Stimulated activated CD8-positive, alpha-beta memory T cell treated with anti-CD3 and anti-CD28 coated beads, Interleukin-7, amount 100 ng/mL, for 4 hours (primary cell): ENCODE measurements at regions not wholly inside any gene's neighbourhood (a gene's known extent, or its start where the extent isn't known, plus 50 kb on each side); places are given as distances from the start of the nearest gene placed in this dataset.

Experiments
- DNase-seq, 2 donors: peaks; one replicate each; pipeline ENCODE4 v3.0.0-alpha.2; 2020; ENCODE audit warnings: low read depth in 2 of 2

DNA sequence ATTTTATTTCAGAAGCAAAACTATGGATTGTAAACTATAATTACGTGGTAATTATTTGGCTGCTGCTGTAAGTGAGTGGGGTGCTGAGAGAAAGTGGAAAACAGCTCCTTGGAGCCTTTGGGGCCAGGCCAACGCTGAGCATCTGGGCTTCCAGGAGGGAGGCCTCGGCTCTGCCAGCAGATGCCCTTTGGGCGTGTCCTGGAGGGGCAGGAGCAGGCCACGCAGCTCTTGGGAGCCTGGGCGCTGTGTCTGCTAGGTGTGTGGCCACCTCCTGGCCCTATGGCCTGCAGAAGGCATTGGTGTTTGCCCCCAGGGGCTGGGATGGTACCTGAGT, 423.3 kb downstream of the GLRX3 start:
- DNase-seq: no peak

DNA sequence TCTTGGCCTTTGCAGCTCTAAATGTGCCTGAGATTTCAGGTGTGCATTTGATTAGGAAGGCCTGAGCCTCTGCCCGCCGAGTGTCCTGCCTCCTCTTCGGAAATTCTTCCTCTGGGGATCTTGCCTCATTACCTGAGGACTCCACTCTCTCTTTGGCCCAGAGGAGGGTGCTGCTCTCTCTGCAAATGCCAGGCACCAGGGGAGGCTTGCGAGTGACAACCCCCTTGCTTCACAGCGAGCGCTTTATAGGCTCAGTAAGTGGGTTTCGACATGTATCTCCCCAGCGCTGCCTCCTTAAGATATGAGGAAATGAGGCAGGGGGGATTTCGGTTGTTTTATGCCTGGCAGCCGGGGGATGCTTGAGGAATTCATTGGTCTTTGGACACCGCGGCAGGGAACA, 423.9 kb downstream of the GLRX3 start:
- no peak for DNase-seq

- no peak for DNase-seq
Measured at GRCh38 chr10:130560573-130560972, 424.4 kb downstream of the GLRX3 start.

- DNase-seq: no peak
Measured at GRCh38 chr10:130561681-130562080, 425.5 kb downstream of the GLRX3 start.

GRCh38 chr10:130567011-130567410, 430.8 kb downstream of the GLRX3 start:
- no peak for DNase-seq

DNA sequence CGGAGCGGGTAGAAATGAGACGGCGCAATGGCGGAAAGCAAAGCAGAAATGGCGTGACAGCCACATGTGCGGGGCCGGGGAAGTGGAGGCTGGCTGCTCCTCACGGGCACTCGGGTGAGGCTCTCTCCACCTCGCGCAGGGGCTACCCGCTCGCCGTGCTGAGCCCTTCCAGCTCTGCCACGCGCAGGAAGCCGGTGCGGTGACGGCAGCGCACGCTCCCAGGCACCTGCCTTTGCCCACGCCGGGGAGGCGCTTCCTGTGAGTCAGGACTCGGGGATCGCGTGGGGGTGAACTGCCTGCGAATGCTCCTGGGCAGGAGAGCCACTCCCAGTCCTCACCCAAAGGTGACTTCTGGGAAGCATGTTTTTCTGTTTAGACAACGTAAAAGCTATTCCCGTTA, 431.2 kb downstream of the GLRX3 start:
- no peak for DNase-seq

GRCh38 chr10:130568246-130568645, 432.1 kb downstream of the GLRX3 start:
- no peak for DNase-seq

DNA sequence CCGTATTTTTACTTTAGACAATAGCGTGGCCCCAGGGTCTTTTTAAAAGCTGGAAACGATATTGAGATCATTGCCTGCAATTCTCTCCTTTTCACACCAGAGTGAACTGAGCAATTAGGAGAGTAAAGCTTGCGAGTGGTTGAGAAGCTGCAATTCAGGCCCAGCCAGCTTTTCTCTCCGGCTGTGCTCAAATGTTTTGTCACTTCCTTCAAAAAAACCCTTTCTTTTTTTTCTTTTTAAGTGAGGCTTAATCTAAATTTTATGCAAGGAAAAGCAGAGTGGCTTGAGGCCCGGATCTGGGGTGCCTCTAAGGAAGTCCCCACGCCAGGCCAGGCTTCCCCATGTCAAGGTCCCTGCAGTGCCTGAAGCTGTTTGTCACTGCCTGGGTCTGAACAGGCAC, 433.9 kb downstream of the GLRX3 start:
- no peak for DNase-seq

GRCh38 chr10:130571674-130572073, 435.5 kb downstream of the GLRX3 start:
- DNase-seq: no peak

DNA sequence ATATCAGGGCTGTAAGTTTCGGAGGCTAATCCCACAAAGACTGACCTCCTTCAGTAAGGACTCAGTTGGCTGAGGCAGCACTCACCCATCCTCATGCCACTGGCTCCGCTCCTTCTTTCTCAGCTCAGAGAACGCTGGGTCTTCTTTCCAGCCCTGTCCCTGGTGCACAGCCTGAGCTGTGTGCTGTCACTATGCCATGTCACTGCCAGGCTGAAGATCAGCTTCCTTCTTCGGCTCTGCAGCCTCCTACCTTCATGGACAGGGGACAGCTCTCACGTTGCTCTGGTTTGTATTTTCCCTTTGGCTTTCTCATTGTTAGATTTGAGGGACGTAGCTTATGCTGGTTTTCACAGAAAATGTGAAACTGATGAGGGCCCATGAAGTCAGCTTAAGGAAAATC, 437.3 kb downstream of the GLRX3 start:
- no peak for DNase-seq

DNA sequence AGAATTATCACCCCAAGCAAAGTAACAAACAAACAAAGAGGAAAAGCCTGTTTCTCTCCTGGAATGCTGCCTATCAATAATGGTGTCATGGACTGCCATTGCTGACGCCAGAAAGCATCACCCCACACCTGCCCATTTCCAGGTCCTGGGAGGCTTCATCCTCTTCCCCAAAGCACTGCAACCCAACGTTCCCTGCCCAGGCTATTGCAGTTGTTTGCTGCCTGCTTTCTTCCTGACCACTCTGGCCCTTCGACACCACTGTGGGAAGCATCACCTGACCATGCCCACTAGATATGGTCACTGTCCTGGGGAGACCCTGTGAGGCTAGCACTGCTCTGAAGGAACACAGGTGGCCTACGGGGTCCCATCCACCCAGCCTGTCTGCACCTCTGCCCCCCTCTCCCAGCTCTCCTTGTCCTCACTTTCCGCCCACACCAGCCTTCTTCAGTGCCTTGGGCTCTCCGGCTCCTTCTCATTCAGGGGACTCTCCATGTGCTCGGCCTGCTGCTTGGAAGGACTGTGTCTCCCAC, 439.6 kb downstream of the GLRX3 start:
- no peak for DNase-seq

DNA sequence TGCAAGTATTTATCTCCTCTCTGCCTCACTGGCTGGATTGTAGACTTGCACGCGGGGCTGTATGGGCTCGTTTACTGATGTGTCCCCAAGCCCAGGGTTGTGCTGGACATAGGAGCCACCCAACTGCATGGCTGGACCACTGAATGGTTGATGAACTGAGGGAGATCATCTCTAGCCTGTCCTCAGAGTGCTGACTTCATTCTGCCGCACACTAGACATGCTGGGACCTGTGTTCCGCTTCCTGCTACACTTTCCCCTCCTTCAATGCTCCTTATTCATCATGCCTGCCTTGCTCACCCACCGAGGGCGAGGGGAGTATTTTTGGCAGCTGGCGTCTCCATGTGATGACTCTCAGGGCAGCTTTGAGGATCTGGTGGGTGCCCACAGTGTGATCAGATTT, 440.2 kb downstream of the GLRX3 start:
- no peak for DNase-seq

DNA sequence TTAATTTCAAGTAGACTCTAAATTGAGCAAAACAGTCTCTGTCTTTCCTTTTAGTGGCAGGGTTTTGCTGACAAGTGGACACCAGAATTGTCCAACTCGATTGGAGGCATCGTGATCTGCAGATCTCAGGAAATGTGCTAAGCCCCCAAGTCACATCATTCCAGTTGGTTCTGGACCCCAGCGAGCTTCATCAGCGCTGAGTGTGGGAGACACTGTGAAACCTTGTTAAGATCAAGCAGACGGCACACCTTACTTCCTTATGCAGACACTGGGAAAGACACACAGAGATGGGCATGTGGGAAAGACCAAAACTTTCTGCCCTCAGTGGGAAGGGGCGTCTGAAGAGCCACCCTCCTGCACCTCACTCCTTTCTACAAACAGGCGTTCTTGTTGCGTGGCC, 440.8 kb downstream of the GLRX3 start:
- DNase-seq: no peak

GRCh38 chr10:130578532-130579289, 442.5 kb downstream of the GLRX3 start:
- no peak for DNase-seq

DNA sequence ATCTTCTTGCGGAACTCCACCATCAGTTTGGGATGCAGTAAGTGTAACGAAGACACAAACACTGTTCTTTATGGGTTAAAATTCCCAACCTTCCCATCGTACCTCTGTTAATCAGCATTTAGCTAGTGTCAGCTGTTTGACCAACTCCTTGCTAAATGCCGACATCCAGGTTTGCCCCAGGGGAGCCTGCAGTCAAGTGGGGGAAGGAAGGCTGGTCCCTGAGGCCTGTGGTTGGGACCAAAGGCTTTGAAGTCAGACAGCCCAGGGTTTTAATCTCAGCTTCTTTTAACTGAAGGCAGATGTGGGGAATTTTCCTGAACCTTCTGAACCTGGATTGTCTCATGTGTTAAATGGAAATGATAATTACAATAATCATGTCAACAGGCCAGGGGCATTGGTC, 443.7 kb downstream of the GLRX3 start:
- DNase-seq: no peak

- no peak for DNase-seq
Measured at GRCh38 chr10:130580975-130581374, 444.8 kb downstream of the GLRX3 start.

DNA sequence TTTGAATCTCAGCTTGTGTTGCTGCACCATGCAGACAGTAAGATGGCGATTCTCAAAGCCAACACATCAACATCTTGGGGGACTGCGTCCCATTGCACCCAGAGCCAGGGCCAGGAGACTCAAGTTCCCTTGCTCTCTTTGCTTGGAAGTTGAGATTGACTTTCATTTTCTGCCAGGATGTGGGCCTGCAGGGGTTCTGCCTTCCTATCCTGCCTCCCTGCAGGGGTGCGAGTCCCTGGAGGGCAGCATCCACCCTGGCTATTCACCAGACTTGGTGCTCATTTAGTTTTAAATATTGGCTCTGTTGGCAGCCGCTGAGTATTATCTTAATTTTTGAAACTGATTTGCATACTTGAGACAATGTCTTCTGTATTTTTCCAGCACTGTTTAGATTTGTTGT, 451.5 kb downstream of the GLRX3 start:
- DNase-seq: no peak

GRCh38 chr10:130606001-130606405, 469.8 kb downstream of the GLRX3 start:
- DNase-seq: no peak

DNA sequence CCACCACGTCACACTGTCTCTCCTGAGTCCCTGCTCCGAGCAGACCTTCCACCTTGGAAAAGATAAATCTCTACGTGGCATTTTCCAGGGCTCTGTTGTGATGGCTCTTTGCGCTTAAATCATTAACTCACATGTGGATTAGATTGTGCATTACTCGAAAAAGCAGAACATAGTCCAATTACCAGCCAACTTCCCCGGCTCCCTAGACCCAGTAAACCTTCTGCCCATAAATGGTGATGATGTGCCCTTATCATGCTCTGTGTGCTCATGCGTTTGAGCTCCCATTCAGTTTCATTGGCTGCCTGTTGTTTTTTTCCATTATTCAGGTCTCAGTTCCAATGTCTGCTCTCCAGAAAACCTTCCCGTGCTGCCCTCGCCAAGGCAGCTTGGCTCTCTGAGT, 471.2 kb downstream of the GLRX3 start:
- DNase-seq: no peak

DNA sequence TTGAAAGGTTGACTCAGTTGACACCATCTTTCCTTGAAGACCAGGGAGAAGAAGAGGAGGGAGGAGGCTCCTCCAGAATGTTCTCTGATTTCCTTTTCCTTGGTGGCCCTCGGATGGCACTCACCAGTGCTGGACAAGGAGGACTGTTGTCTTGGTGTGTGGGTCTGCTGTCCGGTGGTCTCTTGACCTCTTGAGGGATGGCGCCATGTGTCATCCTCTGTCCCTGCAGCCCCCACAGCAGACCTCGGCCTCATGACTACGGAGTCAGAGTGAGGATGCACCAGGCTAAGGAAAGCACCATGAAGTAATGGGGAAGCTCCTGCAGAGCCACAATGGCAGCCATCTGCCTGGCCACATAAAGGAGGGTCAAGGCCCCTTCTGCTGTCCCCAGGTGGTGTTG, 475.0 kb downstream of the GLRX3 start:
- DNase-seq: no peak

GRCh38 chr10:130615457-130615856, 479.3 kb downstream of the GLRX3 start:
- DNase-seq: no peak

DNA sequence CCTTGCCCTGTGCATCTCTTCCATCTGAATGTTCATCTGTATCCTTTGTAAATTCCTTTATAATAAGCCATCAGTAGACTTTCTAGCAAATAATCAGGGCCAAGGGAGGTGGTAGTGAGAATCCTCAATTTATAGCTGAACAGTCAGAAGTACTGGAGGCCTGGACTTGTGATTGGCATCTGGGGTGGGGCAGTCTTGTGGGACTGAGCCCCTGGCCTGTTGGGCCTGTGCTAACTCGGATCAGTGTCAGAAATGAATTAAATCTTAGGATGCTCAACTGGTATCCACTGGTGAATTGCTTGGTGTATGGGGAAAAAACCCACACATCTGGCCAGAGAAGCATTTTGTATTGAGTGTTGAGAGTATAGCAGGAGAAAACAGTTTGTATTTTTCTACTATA, 481.8 kb downstream of the GLRX3 start:
- no peak for DNase-seq

DNA sequence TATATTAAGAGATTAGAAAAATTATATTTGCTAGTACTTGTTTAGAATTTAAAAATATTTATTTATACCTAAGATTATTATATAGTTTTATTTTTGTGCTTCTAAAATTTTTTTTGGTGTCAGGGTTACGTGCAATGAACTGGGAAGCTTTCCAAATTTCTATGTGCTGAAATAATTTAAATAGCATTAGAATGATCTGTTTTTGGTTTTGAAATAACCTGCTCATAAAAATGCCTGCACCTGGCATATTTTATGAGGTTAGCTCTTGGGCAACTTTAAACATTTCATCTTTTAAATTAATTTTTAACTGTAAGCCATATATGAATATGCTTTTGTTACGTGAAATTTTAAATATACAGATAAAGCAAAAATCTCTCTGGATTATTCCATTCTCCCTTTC, 482.5 kb downstream of the GLRX3 start:
- no peak for DNase-seq

DNA sequence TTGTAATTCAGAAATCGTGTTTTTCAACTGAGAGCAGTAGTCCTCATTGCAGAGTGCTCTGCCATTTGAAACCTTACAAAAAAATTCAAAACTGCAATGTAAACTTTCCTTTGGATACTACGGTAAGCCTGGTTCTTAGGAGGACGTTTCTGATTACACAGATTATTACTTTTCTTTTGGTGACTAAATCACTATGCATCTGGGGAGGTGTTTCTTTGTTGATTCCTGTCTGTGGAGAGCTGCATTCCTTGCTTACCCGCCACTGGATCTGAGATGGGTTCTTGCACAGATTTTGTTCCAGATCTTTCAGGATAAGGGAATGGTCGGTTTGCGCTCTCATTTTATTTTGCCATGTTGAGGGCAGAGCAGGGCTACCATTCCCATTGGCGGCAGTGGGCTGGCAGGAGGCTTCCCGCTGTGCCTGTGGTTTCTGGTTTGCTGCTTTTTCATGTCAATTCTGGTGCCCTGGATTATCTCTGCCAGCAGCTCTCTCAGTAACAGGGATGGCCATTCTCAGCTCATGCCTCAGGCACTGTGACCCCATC, 485.1 kb downstream of the GLRX3 start:
- no peak for DNase-seq
